NCI-H510A (cell line): ENCODE measurements at regions not wholly inside any gene's neighbourhood (a gene's known extent, or its start where the extent isn't known, plus 50 kb on each side); places are given as distances from the start of the nearest gene placed in this dataset.

Experiments used
- DNase-seq: peaks from one replicate; lab custom pipeline; 2025; lab: John Stamatoyannopoulos, UW

GRCh38 chr20:46811224-46812084, 83.2 kb upstream of the EYA2 start:
- DNase-seq: peak; percentile 84

DNA sequence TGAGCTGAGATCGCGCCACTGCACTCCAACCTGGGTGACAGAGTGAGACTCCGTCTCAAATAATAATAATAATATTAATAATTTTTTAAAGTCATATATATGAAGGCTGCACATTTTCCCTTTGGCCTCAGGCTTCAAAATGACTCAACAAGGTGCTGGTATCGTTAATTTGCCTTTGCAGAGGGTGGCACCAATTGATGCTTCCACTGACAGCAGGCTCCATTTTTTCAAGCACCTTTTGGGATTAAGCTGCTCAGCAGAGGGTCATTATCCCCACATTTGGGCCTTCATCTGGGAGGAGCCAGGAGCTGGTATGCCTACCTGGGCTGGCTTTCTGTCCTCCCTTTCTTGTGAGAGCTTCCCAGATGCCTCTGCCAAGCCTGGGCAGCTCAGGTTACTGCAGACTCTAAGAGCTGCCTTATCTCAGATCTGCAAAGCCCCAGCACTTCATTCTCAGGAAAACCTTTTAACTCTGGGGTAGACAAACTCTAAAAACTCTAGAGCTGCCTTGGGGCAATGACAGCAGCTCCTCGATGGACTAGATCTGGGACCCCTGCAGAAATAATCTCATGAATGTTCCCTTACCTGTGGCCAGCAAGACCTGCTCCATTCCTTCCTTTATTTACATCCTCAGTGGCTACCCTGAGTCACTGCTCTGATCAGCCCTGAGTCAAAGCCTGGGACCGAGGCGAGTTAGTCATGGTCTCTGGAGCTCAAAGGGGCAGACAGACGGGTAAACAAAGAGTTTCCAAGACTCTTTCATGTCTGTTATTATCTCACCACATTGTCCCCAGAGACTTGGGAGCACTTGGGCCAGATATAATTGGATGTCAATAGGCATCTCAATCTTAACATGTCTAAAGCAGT, 80.0 kb upstream of the EYA2 start:
- peak; percentile 48 for DNase-seq

- DNase-seq: no peak
Observed at GRCh38 chr20:46816097-46816496, 78.5 kb upstream of the EYA2 start.

DNA sequence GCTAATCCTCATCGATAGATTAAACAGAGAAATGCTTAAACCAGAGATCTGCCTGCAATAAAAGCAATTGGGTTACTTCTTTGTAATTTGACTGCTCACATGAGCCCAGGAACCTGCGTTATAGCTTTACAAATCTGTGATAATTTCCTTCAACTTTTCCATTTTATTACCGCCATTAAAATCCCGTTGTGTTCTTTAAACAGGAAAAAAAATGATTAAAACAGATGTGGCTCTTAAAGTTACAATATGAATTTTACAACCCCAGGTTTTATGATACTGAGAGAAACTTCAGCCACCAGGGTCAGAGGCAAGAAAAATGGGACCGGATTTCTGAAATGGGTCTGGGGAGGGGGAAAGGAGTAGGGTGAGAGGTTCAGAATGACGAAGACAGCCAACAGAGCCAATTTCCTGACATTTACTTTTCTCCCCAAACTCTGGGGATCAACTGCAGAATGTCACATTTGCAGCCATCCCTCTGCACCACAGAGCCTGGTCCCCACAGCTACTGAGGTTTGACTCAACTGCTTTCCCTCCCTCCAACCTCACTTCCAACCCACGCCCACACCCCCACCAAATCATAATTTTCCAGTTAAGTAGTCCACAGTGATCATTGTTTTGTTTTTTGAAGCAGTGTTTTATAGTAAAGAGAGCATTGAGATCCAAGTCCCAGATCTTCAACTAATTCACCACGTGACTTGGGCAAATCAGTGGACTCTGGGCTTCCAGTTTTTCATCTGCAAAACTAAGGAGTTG, 77.6 kb upstream of the EYA2 start:
- DNase-seq: no peak

- peak; percentile 46 for DNase-seq
Observed at GRCh38 chr20:46820682-46821081, 74.0 kb upstream of the EYA2 start.

DNA sequence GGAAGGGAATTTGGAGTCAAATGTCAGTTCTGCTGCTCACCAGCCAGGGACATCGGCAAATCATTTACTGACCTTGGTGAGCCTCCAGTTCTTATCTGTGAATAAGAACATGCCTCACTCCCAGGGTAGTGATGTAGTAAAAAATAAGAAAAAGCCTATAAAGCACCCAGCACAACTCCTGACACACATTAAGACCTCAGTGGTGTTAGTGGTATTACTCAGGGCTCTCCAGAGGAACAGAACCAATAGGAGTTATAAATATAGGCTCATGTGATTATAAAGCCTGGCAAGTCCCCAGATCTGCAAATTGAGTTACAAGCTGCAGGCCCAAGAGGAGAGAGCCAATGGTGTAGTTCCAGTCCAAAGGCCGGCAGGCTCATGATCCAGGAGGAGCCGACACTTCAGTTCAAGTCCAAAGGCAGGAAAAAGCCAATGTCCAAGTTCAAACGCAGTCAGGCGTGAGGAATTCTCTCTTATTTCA, 71.3 kb upstream of the EYA2 start:
- DNase-seq: no peak

DNA sequence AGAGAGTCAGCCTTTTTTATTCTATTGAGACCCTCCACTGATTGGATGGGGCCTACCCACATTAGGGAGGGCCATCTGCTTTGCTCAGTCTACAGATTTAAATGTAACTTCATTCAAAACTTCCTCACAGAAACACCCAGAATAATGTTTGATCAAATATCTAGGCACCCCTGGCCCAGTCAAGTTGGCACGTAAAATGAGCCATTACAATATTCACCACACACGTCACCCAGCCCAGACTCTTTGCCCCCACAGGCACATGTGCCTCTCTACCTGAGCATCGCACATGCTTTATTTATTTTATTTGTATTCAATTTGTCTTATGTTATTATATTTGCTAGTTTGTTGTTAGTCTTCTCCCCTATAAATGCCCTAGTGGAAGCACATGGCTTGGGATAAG, 70.9 kb upstream of the EYA2 start:
- no peak for DNase-seq

- no peak for DNase-seq
Observed at GRCh38 chr20:46826343-46826984, 68.2 kb upstream of the EYA2 start.

DNA sequence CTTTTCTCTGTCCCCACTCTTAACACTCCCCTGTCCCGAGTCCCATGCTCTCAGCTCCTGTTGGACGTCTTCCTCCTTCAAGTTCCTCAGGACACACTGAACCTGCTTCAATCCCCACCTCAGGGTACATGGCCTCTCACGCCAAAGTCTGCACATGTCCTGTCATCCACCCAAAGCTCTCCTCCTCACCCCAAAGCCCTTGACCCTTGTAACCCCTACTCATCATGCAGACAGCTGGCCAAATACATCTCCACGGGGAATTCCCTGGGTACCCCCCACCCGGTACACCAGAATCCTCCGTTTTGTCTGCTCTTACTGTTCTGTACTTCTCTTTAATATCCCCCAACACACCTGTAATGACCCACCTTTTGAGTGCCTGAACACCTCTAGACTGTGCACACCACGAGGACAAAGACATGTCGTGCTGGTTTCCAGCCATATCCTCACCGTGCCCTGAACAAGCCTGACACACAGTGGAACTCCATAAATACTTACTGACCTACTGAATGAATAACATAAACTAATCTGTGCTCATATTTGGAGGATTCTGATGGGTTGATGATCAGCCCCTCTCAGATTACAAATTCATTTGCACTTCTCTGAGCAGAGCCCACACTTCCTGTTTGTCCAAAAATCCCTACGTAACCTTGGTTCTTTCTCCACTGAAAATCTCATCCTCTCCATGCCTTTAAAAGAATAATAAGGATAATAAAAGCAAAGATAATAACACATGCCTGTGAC, 66.8 kb upstream of the EYA2 start:
- DNase-seq: no peak

DNA sequence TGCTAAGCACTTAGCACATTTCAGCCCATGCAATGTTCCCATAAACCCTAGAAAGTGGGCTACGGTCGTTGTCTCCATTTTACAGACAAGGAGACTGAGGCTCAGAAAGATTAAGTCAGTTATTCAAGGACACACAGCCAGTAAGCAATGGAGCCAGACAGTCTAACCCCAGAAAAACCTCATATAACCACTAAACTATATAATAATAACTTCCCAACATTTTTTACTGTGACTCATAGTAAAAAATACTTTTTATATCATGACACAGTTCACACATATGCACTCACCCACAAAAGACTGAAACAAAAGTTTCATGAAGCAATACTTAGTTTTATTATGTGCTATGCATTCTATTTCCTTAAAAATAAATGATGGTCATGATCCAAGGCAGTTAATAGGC, 66.2 kb upstream of the EYA2 start:
- DNase-seq: no peak

DNA sequence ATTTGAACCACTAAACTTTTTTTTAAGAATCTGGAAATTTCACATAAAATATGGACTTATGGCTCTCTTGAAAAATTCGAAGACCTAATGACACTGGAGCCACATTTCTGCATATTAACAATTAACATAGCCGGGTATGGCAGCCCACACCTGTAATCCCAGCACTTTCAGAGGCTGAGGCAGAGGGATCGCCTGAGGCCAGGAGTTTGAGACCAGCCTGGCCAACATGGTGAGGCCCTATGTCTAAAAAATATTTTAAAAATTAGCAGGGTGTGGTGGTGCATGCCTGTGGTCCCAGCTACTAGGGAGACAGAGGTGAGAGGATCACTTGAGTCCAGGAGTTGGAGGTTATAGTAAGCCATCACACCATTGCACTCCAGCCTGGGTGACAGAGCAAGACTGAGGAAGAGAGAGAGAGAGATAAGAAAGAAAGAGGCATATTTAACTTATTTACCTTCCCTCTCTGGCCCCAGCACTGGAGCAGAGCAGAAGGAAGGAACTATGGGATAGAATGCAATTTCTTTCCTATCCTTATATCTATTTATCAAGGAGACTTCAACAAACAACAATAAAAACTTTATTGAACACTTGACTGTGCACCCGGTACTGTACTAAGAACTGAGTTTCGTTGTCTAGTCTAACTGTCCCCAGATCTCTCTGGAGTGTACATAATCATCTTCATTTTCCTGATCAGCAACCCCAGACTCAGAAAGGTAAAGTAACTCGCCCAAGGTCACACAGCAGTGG, 63.6 kb upstream of the EYA2 start:
- DNase-seq: no peak

DNA sequence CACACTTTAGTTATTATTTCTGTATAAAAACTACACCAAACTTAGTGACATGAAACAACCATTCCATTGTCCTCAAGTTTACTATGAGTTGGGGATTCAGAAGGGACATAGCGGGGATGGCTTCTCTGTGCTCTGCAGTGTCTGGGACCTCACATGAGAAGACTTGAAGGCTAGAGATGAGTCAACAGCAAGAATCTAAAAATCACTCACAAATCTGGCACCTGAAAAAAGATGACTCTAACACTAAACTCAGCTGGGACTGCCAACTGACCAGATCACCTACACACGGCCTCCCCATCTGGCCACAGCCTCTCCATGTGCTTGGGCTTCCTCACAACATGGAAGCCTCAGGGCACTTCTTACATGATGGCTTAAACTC, 63.0 kb upstream of the EYA2 start:
- no peak for DNase-seq

GRCh38 chr20:46832555-46832954, 62.1 kb upstream of the EYA2 start:
- DNase-seq: no peak

DNA sequence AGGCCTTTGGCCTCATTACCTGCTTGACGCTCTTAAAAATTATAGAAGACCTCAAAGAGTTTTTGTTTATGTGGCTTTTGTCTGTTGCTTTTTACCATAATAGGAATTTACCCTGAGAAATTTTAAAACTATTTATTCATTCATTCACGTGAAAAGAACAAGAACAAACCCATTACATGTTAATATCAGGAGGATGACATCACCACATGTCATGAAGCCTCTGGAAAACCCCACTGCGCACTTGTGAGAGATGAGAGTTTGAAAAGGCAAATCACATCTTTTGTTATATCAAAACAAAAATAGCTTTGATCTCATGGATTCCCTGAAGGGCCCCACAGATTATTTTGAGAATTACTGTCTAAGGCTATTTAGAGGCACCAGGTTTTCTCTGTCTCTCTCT, 61.3 kb upstream of the EYA2 start:
- no peak for DNase-seq

DNA sequence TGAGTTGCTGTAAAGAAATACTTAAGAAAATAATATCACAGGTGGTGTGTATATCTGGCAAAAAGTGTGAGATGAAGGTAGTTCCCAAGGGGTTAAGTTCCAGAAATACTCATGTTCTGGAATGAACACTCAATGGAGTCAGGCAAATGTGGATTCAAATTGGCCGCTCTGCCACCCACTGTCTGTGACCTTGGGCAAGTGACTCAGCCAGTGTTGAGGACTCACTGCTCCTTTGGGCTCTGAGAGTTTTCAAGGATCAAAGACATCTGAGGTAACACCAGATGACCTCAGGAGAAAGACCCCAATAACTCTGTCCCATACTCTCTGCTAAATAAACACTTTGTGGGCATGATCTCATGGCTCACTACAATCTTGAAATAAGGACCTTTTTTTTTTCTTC, 59.2 kb upstream of the EYA2 start:
- no peak for DNase-seq

DNA sequence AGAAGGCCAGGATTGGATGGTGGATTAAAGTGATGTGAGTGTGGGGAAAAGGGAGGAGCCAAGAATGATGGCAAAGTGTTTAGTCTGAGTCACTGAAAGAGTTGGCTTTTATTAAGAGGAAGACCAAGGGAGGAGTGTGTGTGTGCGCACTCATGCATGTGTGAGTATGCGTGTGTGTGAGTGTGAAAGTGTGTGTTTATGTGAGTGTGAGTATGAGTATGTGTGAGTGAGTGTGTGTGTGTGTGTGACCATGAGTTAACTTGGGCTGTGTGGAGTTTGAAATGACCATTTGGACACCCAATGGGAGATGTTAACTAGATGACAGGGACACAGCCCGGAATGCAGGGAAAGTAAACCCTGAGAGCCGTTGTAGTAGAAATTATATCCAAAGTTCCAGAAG, 57.6 kb upstream of the EYA2 start:
- DNase-seq: no peak

DNA sequence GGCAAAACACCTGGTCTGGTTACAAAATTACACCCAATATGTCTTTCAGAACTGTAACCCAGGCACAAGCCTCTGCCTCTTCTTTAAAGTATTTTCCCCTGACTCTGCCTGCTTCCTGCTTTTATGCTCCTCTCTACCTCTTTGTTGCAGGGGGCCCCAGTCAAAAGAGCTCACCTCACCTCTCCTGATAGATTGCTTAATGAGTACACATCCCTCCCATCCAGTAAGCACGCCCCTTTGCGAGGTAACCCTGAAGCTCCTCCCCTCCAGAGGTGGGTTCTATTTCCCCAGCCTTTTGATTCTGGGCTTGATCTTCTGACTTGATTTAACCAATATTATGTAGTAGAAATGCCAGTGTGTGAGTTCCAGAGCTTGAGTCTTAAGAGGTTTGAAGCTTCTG, 56.6 kb upstream of the EYA2 start:
- DNase-seq: no peak

DNA sequence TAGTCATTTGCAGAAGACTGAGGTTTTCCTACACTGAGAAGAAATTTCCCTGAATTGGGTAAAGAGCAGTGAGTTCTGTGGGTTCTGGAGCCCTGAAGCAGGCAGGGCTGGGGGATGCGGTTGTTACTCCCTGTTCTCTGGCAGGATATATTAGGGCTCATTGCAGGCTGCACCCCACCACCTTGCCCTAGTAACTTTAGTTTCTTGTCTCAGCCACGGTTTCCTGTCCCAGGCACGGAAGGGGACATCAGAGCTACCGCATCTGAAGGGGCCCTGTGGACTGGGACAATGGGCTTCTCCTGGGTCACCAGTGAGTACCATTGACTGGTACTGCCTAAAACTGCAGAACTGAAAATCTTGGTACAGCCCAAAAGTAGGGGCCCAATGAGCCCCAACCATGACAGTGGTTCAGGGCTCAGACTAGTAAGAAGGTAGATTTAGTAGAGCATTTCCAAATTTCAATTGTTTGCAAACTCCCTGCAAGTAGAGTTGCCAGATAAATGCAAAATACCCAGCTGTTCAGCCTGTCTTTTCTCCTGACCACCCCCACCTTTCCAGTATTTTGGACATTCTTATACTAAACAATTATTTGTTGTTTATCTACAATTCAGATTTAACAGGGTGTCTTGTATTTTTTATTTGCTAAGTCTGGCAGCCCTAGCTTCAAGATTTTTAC, 54.5 kb upstream of the EYA2 start:
- no peak for DNase-seq
